Omental fat pad (tissue), 3 donors: ENCODE measurements at regions not wholly inside any gene's neighbourhood (a gene's known extent, or its start where the extent isn't known, plus 50 kb on each side); places are given as distances from the start of the nearest gene placed in this dataset.

Experiments
- ATAC-seq: fragments of 150-250 bp; one replicate; pipeline ENCODE4 v1.9.1; 2016; ENCODE audit warnings: mild to moderate bottlenecking, moderate library complexity; ENCODE audit not compliant: low FRiP score
- DNase-seq: peaks from one replicate; pipeline ENCODE4 v3.0.0-alpha.2; 2019; ENCODE audit warnings: low spot score
- TF ChIP-seq, protein P1 (sequence below), 3 donors: fragments of 450-650 bp; IDR thresholded peaks; one replicate each; pipeline ENCODE4 v1.5.1; 2016 to 2017; ENCODE audit warnings: antibody characterized with exemption in 3 of 3, mild to moderate bottlenecking in 3 of 3, moderate library complexity in 2 of 3

DNA sequence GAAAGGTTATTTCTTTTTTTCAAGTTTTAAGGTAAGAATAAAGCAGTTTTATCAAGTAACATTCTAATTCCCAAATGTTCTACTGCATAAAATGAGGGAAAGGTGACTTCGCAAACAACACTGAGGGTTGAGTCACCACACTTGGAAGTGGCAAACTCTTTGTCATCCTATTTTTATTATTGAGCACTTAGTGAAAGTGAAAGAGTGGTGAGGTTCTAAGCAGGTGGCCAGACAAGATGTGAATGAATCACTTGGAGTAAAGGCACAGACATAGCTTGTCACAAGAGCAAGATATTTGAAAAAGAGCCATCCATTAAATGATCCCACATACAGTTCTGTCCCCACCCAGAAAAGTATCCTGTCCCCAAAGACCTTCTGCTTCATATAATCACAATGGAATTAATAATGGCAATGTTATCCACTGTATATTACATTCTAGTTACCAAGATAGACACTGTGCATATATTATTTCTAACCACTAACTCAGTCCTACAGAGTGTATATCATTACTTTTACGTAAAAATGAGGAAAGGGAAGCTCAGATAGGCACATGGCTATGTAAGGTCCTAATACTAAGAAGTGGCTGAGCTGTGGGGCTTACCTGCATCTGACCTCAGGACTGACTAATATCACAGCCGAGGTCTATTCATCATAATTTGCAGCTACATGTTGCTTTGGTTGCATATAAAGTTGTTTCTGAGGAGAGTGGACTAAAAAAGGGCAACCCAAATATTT lies 730.4 kb upstream of the MEF2C start:
- DNase-seq (no peak), ATAC-seq (no peak)
- TF ChIP-seq, protein P1, sequence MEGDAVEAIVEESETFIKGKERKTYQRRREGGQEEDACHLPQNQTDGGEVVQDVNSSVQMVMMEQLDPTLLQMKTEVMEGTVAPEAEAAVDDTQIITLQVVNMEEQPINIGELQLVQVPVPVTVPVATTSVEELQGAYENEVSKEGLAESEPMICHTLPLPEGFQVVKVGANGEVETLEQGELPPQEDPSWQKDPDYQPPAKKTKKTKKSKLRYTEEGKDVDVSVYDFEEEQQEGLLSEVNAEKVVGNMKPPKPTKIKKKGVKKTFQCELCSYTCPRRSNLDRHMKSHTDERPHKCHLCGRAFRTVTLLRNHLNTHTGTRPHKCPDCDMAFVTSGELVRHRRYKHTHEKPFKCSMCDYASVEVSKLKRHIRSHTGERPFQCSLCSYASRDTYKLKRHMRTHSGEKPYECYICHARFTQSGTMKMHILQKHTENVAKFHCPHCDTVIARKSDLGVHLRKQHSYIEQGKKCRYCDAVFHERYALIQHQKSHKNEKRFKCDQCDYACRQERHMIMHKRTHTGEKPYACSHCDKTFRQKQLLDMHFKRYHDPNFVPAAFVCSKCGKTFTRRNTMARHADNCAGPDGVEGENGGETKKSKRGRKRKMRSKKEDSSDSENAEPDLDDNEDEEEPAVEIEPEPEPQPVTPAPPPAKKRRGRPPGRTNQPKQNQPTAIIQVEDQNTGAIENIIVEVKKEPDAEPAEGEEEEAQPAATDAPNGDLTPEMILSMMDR (IDR thresholded peaks at IDR 0.05) = no peak

DNA sequence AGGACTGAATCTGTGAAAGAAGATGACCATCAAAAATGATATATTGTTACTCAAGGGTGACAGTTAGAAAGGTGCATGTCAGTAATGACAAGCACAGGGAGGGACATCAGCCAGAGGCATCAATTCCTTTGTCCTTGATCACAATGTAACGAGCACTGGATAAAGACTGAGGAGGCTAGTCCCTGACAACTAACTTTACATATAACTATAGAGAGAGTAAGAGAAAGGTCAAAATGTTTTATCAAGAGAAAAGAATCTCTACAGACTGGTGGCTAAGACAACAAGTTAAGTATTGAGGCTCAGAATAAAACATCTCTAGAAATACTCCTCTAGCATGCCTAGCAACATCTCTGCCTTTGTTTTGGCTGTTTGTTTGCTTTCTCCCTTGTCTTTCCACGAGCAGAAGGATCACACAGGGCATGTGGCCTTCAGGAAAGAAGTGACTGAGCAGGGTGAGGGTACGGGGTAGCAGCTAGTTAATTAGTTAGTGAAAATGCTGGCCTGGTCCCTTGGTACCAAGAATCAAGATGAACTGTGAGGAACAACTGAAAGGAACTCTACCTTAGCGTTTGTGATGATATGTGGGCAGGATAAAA lies 724.1 kb upstream of the MEF2C start:
- no peak for ATAC-seq
- no peak for DNase-seq
- TF ChIP-seq, protein P1 (IDR thresholded peaks at IDR 0.05) = no peak

DNA sequence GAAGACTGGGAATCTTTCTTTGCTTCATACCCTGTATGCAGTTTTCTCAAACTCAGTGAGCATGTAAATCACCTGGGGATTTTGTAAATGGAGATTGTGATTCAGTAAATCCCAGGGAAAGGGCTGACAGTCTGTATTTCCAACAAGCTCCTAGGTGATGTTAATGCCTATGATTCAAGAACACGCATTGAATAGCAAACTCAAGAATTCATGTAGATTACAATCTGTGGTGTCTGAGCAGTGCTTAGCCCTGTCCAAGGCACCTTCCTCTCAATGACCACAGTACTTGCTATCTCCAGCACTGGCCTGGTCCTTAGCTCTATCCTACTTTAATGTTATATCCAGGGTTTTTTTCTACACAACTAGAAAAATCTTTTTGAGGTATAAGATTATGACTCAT lies 721.4 kb upstream of the MEF2C start:
- no peak for DNase-seq
- no peak for ATAC-seq
- TF ChIP-seq, protein P1 (IDR thresholded peaks at IDR 0.05) = no peak

DNA sequence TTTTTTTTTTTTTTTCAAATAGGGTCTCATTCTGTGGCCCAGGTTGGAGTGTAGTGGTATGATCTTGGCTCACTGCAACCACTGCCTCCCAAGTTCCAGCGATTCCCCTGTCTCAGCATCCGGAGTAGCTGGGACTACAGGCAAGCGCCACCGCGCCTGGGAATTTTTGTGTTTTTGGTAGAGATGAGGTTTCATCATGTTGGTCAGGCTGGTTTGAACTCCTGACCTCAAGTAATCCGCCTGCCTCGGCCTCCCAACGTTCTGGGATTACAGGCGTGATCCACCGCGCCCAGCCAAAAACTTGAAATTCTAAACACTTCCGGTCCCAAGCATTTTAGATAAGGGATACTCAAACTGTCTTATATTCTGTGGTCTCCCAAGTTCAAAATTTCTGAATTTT lies 718.9 kb upstream of the MEF2C start:
- TF ChIP-seq, protein P1 (IDR thresholded peaks at IDR 0.05) = no peak
- ATAC-seq (no peak), DNase-seq (no peak)

DNA sequence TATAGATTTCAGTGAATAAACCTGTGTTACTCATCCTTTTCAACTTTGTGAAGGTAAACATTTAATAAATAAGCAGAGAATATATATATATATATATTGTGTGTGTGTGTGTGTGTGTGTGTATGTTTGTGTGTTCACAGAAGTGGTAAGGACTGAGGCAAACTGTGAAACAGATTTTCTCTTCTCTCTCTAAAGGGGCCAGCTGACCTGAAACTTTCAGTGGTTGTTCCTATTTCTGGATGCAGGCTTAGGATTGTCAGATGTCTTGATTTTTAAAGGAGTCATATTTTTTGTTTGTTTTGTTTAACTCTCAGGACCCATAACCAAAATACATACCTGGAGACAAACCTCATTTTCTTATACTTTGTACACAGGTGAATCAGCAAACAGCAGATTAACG lies 714.9 kb upstream of the MEF2C start:
- ATAC-seq (no peak), DNase-seq (no peak)
- TF ChIP-seq, protein P1 (IDR thresholded peaks at IDR 0.05) = no peak

DNA sequence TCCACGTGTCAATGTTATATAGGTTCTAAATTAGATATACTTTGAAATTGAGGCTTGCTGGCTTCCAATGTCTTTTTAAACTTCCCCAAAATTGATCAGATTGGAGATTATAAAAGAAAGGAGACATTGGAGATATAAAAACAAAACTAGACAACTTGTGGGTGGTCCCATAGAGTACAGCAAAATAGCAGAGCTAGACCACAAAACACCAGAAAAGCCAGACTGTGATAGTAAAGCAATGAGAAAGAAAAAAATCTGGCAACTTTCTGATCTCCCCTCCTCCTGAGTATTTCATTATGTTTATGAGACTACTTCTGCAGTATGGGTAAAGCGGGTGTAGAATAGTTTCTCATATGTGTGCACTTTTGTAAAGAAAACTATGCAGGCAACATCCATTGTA lies 713.8 kb upstream of the MEF2C start:
- ATAC-seq (no peak), DNase-seq (no peak)
- TF ChIP-seq, protein P1 (IDR thresholded peaks at IDR 0.05) = no peak

DNA sequence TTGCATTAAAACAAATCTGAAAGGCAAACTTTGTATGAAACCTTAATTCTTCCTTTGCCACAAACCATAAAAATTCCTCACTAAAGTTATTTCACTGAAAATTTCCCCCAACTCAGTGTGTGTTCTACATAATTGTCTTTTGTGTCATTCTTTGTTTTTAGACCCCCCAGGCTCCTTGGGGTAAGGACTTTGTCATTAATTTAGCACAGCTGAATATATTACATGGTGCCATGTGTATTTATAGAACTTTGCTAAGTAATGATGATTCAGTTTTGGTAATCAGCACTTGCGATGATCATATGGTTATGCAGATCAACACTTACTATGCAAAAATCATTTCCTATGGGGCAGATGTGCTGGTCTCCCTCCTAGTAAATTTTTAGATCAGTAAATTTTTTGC lies 712.1 kb upstream of the MEF2C start:
- no peak for ATAC-seq
- TF ChIP-seq, protein P1 (IDR thresholded peaks at IDR 0.05) = no peak
- DNase-seq = no peak
